ENCODE measurements at regions not wholly inside any gene's neighbourhood (a gene's known extent, or its start where the extent isn't known, plus 50 kb on each side); places are given as distances from the start of the nearest gene placed in this dataset.

- no peak for DNase-seq (ENCODE audit: extremely low read depth in 1 of 11, low read depth in 9 of 11, low spot score in 4 of 11)
These were observed 78.7 kb upstream of the KCNMB2 start for GRCh38 chr3:178457511-178457910.

- DNase-seq (ENCODE audit: extremely low read depth in 1 of 11, low read depth in 9 of 11, low spot score in 4 of 11): no peak
These were observed 77.8 kb upstream of the KCNMB2 start for GRCh38 chr3:178458313-178459037.

- no peak for DNase-seq (ENCODE audit: extremely low read depth in 1 of 11, low read depth in 9 of 11, low spot score in 4 of 11)
These were observed 77.2 kb upstream of the KCNMB2 start for GRCh38 chr3:178459038-178459410.

- no peak for DNase-seq (ENCODE audit: extremely low read depth in 1 of 11, low read depth in 9 of 11, low spot score in 4 of 11)
These were observed 70.7 kb upstream of the KCNMB2 start for GRCh38 chr3:178465260-178466180.

- DNase-seq (ENCODE audit: extremely low read depth in 1 of 11, low read depth in 9 of 11, low spot score in 4 of 11): no peak
These were observed 63.3 kb upstream of the KCNMB2 start for GRCh38 chr3:178472941-178473340.

- no peak for DNase-seq (ENCODE audit: extremely low read depth in 1 of 11, low read depth in 9 of 11, low spot score in 4 of 11)
These were observed 61.7 kb upstream of the KCNMB2 start for GRCh38 chr3:178474526-178474925.

- DNase-seq (ENCODE audit: extremely low read depth in 1 of 11, low read depth in 9 of 11, low spot score in 4 of 11): no peak
These were observed 61.2 kb upstream of the KCNMB2 start for GRCh38 chr3:178475062-178475461.

- no peak for DNase-seq (ENCODE audit: extremely low read depth in 1 of 11, low read depth in 9 of 11, low spot score in 4 of 11)
These were observed 59.4 kb upstream of the KCNMB2 start for GRCh38 chr3:178476886-178477285.

- DNase-seq (ENCODE audit: extremely low read depth in 1 of 11, low read depth in 9 of 11, low spot score in 4 of 11): no peak
These were observed 56.8 kb upstream of the KCNMB2 start for GRCh38 chr3:178479446-178479845.

GRCh38 chr3:178479860-178480259 lies 56.4 kb upstream of the KCNMB2 start:
- no peak for DNase-seq (ENCODE audit: extremely low read depth in 1 of 11, low read depth in 9 of 11, low spot score in 4 of 11)

- no peak for DNase-seq (ENCODE audit: extremely low read depth in 1 of 11, low read depth in 9 of 11, low spot score in 4 of 11)
These were observed 56.0 kb upstream of the KCNMB2 start for GRCh38 chr3:178480274-178480673.

GRCh38 chr3:178480795-178481194 lies 55.4 kb upstream of the KCNMB2 start:
- no peak for DNase-seq (ENCODE audit: extremely low read depth in 1 of 11, low read depth in 9 of 11, low spot score in 4 of 11)

- DNase-seq (ENCODE audit: extremely low read depth in 1 of 11, low read depth in 9 of 11, low spot score in 4 of 11): peak; percentile 2 to 47 (median 19)
These were observed 53.3 kb upstream of the KCNMB2 start for GRCh38 chr3:178482981-178483380.

GRCh38 chr3:178483704-178484103 lies 52.5 kb upstream of the KCNMB2 start:
- no peak for DNase-seq (ENCODE audit: extremely low read depth in 1 of 11, low read depth in 9 of 11, low spot score in 4 of 11)

- no peak for DNase-seq (ENCODE audit: extremely low read depth in 1 of 11, low read depth in 9 of 11, low spot score in 4 of 11)
These were observed 50.5 kb upstream of the KCNMB2 start for GRCh38 chr3:178485756-178486155.

Measured in renal cortex interstitium (tissue), 11 donors.